Osteoblast (primary cell): ENCODE measurements at regions not wholly inside any gene's neighbourhood (a gene's known extent, or its start where the extent isn't known, plus 50 kb on each side); places are given as distances from the start of the nearest gene placed in this dataset.

Source experiments
- DNase-seq: peaks from one replicate; pipeline ENCODE4 v3.0.0; 2011; ENCODE audit warnings: low spot score, mixed read lengths; ENCODE audit not compliant: insufficient read length; ENCODE audit errors: missing footprints
- H2AFZ ChIP-seq: 2 replicates; pipeline ENCODE4 v1.6.0; 2011; ENCODE audit warnings: mild to moderate bottlenecking, low read length
- H3K27ac ChIP-seq: 2 replicates; pipeline ENCODE4 v1.5.1; 2011; ENCODE audit warnings: mild to moderate bottlenecking, low read depth, low read length, moderate library complexity
- H3K27me3 ChIP-seq: 2 replicates; pipeline ENCODE4 v1.6.0; 2012; ENCODE audit warnings: mild to moderate bottlenecking, control low read depth, inconsistent platforms, low read length, moderate library complexity; ENCODE audit not compliant: insufficient read depth
- H3K36me3 ChIP-seq: 2 replicates; pipeline ENCODE4 v1.5.1; 2011; ENCODE audit warnings: mild to moderate bottlenecking, low read length, control low read depth, moderate library complexity; ENCODE audit not compliant: insufficient read depth
- H3K4me1 ChIP-seq: 2 replicates; pipeline ENCODE4 v1.5.1; 2011; ENCODE audit warnings: mild to moderate bottlenecking, low read length, control low read depth, moderate library complexity; ENCODE audit not compliant: insufficient read depth
- H3K4me2 ChIP-seq: 2 replicates; pipeline ENCODE4 v1.6.0; 2011; ENCODE audit warnings: mild to moderate bottlenecking, low read length; ENCODE audit not compliant: insufficient read depth
- H3K4me3 ChIP-seq: fragments of 200-600 bp; sonication (generic); 3 replicates; pipeline ENCODE4 v1.5.1; 2012; ENCODE audit warnings: mild to moderate bottlenecking, low read length, inconsistent platforms; ENCODE audit not compliant: insufficient read depth
- H3K79me2 ChIP-seq: 2 replicates; pipeline ENCODE4 v1.6.0; 2012; ENCODE audit warnings: mild to moderate bottlenecking, low read length, control low read depth, inconsistent platforms; ENCODE audit not compliant: insufficient read depth
- H3K9me3 ChIP-seq: 2 replicates; pipeline ENCODE4 v1.5.1; 2011; ENCODE audit warnings: low read depth, low read length, control low read depth
- H4K20me1 ChIP-seq: 2 replicates; pipeline ENCODE4 v1.6.0; 2012; ENCODE audit warnings: mild to moderate bottlenecking, low read length, control low read depth; ENCODE audit not compliant: insufficient read depth
- TF ChIP-seq, protein P1 (sequence below): IDR thresholded peaks from 2 replicates; pipeline ENCODE4 v1.5.1; 2011; ENCODE audit warnings: mild to moderate bottlenecking, low read depth, low read length, moderate library complexity; ENCODE audit errors: extremely low read depth

DNA sequence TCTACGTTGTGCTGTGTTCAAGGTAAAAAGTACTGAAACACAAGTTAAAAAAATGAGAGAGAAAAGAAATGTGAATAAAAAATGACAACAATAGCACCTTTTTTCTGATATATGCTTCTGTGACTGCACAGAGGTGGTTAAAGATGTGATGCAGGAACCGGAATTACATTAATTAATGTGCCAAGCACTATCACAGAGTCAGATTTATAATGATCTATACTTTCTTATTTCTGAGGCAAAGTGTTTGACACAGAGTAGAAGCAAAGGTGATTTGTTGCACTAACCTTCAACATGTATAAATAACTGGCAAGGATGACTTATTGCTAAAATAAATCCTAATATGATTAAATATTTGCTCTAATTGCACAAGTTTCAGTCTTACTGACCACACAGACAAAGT lies 654.6 kb upstream of the SLITRK1 start:
- H3K4me2 ChIP-seq = no peak overlapping the region
- TF ChIP-seq, protein P1, sequence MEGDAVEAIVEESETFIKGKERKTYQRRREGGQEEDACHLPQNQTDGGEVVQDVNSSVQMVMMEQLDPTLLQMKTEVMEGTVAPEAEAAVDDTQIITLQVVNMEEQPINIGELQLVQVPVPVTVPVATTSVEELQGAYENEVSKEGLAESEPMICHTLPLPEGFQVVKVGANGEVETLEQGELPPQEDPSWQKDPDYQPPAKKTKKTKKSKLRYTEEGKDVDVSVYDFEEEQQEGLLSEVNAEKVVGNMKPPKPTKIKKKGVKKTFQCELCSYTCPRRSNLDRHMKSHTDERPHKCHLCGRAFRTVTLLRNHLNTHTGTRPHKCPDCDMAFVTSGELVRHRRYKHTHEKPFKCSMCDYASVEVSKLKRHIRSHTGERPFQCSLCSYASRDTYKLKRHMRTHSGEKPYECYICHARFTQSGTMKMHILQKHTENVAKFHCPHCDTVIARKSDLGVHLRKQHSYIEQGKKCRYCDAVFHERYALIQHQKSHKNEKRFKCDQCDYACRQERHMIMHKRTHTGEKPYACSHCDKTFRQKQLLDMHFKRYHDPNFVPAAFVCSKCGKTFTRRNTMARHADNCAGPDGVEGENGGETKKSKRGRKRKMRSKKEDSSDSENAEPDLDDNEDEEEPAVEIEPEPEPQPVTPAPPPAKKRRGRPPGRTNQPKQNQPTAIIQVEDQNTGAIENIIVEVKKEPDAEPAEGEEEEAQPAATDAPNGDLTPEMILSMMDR = no peak
- H4K20me1 ChIP-seq = no peaks in the 10 kb centered on the region
- H3K36me3 ChIP-seq = no peaks in the 10 kb centered on the region
- no peaks in the 10 kb centered on the region for H3K4me1 ChIP-seq
- H3K27ac ChIP-seq = no peak overlapping the region
- H2AFZ ChIP-seq = no peak overlapping the region
- no peaks in the 10 kb centered on the region for H3K9me3 ChIP-seq
- H3K79me2 ChIP-seq = no peaks in the 10 kb centered on the region
- H3K27me3 ChIP-seq = no peaks in the 10 kb centered on the region
- no peak for DNase-seq
- no peak overlapping the region for H3K4me3 ChIP-seq

DNA sequence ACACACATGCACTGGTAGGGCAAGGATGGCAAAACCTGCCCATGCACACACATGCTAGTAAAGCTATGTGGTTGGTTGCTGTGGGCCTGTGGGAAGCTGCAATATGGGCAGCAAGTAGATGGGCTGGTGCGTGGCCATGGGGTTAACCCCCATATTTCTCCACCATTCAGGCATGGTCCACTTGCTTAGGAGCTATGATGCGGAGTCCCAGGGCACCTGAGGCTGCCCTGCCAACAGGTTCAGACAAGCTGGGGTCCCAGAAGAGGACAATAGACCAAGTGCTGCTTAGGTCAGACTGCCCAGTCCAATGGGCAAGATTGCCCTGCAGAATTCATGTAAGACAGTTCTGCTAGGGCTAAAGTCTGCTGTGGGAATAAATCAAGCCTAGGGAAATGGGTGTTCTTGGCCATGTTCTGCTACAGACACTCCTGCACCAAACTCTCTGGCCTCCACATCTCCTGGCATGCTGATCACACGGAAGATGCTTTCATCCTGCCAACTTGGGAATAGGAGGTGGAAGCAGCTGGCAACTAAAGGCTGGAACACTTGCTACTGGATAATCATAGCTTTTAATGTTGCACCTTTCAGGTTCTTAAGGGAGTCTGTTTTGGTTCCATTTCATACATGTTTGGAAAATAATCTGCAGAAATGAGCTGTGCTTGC lies 646.3 kb upstream of the SLITRK1 start:
- H3K9me3 ChIP-seq = no peaks in the 10 kb centered on the region
- no peaks in the 10 kb centered on the region for H3K36me3 ChIP-seq

DNA sequence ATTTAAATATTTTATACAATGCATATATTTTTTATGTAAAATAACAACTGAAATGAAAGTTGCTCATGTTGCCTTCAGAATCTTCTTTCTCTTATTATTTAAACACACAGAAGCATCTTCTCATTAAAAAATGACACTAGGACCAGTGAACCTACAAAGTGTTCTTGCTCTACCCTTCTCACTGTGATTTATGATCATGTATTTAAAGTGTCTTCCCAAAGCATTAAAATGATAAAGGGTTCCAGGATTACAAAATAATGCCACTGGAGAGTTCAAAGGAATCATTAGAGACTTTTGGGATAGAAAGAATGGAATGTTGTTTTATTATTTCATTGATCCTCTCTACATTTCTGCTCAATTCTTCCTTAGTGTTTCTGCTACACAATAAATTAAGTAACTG lies 643.6 kb upstream of the SLITRK1 start:
- TF ChIP-seq, protein P1 = no peak
- no peaks in the 10 kb centered on the region for H3K9me3 ChIP-seq
- H2AFZ ChIP-seq = no peak overlapping the region
- no peaks in the 10 kb centered on the region for H3K79me2 ChIP-seq
- no peaks in the 10 kb centered on the region for H4K20me1 ChIP-seq
- no peaks in the 10 kb centered on the region for H3K27me3 ChIP-seq
- no peak overlapping the region for H3K27ac ChIP-seq
- H3K4me2 ChIP-seq = no peak overlapping the region
- H3K4me1 ChIP-seq = no peaks in the 10 kb centered on the region
- H3K4me3 ChIP-seq = no peak overlapping the region
- no peak for DNase-seq
- H3K36me3 ChIP-seq = no peaks in the 10 kb centered on the region

More for the DNA sequence above, 646.3 kb upstream of the SLITRK1 start:
- Histone ChIP-seq H3K4me2 (no peak overlapping the region), H3K27ac (no peak overlapping the region), H3K4me1 (no peaks in the 10 kb centered on the region), H3K79me2 (no peaks in the 10 kb centered on the region), H4K20me1 (no peaks in the 10 kb centered on the region), H2AFZ (no peak overlapping the region), H3K27me3 (no peaks in the 10 kb centered on the region), H3K4me3 (no peak overlapping the region)
- TF ChIP-seq, protein P1 = no peak
- no peak for DNase-seq

DNA sequence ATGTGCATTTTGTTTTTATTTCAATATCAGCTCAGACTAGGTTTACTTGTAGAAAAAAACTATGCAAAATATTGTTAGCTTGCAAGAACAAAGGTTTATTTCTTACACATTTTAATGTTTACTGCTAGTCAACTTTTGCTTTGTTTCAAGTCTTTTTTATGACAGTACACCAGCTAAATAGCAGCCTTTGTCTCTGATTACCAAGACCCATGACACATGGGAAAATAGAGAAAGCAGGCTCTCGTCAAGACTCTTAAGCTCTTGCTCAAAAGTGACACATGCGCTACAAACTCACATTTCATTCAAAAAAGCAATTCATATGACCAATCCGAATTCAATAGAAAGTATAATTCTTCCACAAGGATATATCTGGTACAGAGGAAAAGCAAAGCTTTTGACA lies 642.3 kb upstream of the SLITRK1 start:
- H2AFZ ChIP-seq = no peak overlapping the region
- H3K4me2 ChIP-seq = no peak overlapping the region
- no peak overlapping the region for H3K4me3 ChIP-seq
- H3K27ac ChIP-seq = no peak overlapping the region
- H3K4me1 ChIP-seq = no peaks in the 10 kb centered on the region
- no peaks in the 10 kb centered on the region for H3K36me3 ChIP-seq
- TF ChIP-seq, protein P1 = no peak
- H4K20me1 ChIP-seq = no peaks in the 10 kb centered on the region
- no peak for DNase-seq
- H3K9me3 ChIP-seq = no peaks in the 10 kb centered on the region
- H3K79me2 ChIP-seq = no peaks in the 10 kb centered on the region
- no peaks in the 10 kb centered on the region for H3K27me3 ChIP-seq
